Parathyroid adenoma (tissue), 2 donors: ENCODE measurements at regions not wholly inside any gene's neighbourhood (a gene's known extent, or its start where the extent isn't known, plus 50 kb on each side); places are given as distances from the start of the nearest gene placed in this dataset.
A peak's percentile ranks its signal among the peaks of the same experiment; 100 is the strongest.

ENCODE experiments used
- H2AFZ ChIP-seq: fragments of 300-600 bp; sonication (generic); one replicate; pipeline ENCODE4 v1.7.0; 2017; ENCODE audit warnings: antibody characterized with exemption, mild to moderate bottlenecking
- H3K27ac ChIP-seq: fragments of 300-600 bp; sonication (generic); one replicate; pipeline ENCODE4 v1.7.0; 2017
- H3K27me3 ChIP-seq: fragments of 300-600 bp; sonication (generic); one replicate; pipeline ENCODE4 v1.7.0; 2017; ENCODE audit warnings: low read length; ENCODE audit not compliant: control insufficient read depth, insufficient read depth
- H3K36me3 ChIP-seq: fragments of 300-600 bp; sonication (generic); one replicate; pipeline ENCODE4 v1.7.0; 2017; ENCODE audit warnings: low read length; ENCODE audit not compliant: control insufficient read depth, insufficient read depth
- H3K4me1 ChIP-seq: fragments of 300-600 bp; sonication (generic); one replicate; pipeline ENCODE4 v1.7.0; 2017; ENCODE audit warnings: control low read depth
- H3K4me2 ChIP-seq: fragments of 300-600 bp; sonication (generic); one replicate; pipeline ENCODE4 v1.7.0; 2017; ENCODE audit warnings: low read length
- H3K4me3 ChIP-seq: fragments of 300-600 bp; sonication (generic); one replicate; pipeline ENCODE4 v1.7.0; 2017; ENCODE audit warnings: low read depth, low read length
- H3K79me2 ChIP-seq: fragments of 300-600 bp; sonication (generic); one replicate; pipeline ENCODE4 v1.7.0; 2017; ENCODE audit warnings: control low read depth
- H3K9ac ChIP-seq: fragments of 300-600 bp; sonication (generic); one replicate; pipeline ENCODE4 v1.7.0; 2017; ENCODE audit warnings: mild to moderate bottlenecking
- H3K9me3 ChIP-seq: fragments of 300-600 bp; sonication (generic); one replicate; pipeline ENCODE4 v1.7.0; 2017; ENCODE audit warnings: low read length; ENCODE audit not compliant: control insufficient read depth
- TF ChIP-seq, protein P1 (sequence below): fragments of 300-600 bp; sonication (generic); IDR thresholded peaks from one replicate; pipeline ENCODE4 v1.7.0; 2017; ENCODE audit warnings: antibody characterized with exemption, mild to moderate bottlenecking
- donor health status: primary hyperparathyroidism.

DNA sequence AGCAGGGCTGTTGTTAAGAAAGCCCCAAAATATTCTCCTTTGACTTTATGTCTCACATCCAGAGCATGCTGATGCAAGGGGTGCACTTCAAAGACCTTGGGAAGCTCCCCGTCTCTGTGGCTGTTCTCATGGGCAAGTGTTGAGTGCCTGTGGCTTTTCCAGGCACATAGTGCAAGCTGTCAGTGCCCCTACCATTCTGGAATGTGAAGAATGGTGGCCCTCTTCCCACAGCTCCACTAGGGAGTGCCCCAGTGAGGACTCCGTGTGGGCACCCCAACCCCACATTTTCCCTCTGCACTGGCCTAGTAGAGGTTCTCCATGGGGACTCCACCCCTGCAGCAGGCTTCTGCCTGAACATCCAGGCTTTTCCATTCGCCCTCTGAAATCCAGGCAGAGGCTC lies 673.7 kb downstream of the HTR1B start:
- no peak overlapping the region for H3K4me3 ChIP-seq
- H3K4me2 ChIP-seq, result no peak overlapping the region
- no peaks in the 10 kb centered on the region for H3K27me3 ChIP-seq
- H3K4me1 ChIP-seq, result no peaks in the 10 kb centered on the region
- no peaks in the 10 kb centered on the region for H3K36me3 ChIP-seq
- H2AFZ ChIP-seq, result no peak overlapping the region
- H3K27ac ChIP-seq, result no peak overlapping the region
- H3K9ac ChIP-seq, result no peak overlapping the region
- H3K9me3 ChIP-seq, result no peaks in the 10 kb centered on the region
- H3K79me2 ChIP-seq, result no peaks in the 10 kb centered on the region
- TF ChIP-seq, protein P1, sequence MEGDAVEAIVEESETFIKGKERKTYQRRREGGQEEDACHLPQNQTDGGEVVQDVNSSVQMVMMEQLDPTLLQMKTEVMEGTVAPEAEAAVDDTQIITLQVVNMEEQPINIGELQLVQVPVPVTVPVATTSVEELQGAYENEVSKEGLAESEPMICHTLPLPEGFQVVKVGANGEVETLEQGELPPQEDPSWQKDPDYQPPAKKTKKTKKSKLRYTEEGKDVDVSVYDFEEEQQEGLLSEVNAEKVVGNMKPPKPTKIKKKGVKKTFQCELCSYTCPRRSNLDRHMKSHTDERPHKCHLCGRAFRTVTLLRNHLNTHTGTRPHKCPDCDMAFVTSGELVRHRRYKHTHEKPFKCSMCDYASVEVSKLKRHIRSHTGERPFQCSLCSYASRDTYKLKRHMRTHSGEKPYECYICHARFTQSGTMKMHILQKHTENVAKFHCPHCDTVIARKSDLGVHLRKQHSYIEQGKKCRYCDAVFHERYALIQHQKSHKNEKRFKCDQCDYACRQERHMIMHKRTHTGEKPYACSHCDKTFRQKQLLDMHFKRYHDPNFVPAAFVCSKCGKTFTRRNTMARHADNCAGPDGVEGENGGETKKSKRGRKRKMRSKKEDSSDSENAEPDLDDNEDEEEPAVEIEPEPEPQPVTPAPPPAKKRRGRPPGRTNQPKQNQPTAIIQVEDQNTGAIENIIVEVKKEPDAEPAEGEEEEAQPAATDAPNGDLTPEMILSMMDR, result no peak

DNA sequence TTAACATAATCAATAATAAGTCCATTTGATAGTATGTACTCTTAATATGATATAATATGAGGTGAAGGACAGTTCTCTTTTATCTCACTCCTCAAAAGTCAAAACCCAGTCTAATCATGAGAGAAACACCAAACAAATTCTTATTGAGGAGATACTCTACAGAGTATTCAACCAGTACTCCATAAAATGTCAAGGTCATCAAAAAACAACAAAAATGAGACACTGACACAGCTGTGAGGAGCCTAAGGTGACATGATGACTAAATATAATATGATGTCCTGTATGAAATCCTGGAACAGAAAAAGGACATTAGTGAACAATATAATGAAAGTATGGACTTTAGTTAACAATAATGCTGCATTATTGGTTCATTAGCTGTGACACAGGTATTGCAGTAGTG lies 675.1 kb downstream of the HTR1B start:
- Histone ChIP-seq H3K4me2 (no peak overlapping the region), H3K9ac (no peak overlapping the region), H3K4me3 (no peak overlapping the region), H3K4me1 (no peaks in the 10 kb centered on the region), H3K9me3 (no peaks in the 10 kb centered on the region), H3K36me3 (no peaks in the 10 kb centered on the region), H3K79me2 (no peaks in the 10 kb centered on the region), H3K27me3 (no peaks in the 10 kb centered on the region), H2AFZ (no peak overlapping the region), H3K27ac (no peak overlapping the region)
- TF ChIP-seq, protein P1, result no peak

DNA sequence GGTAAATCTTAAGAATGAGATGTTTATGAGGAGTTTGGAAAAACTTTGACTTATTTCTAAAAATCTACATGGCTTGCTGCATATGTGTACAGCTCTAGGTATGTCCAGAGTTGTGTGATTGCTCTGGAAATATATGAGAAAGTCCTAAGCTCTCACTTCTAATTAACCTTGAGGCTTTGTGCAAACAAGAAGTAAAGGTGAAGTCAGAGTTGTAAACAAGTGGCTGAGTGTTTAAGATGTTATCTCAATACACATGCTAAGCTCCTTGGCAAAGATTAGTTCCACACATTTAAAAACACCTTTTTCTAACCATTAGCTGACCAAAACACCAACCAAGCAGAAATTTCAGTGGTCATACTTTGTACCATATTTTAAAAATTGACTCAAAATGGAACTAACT lies 684.2 kb downstream of the HTR1B start:
- Histone ChIP-seq H3K4me3 (peak overlapping the region; percentile 5), H3K9ac (no peak overlapping the region), H3K4me2 (peak overlapping the region; percentile 22), H3K27ac (no peak overlapping the region), H3K4me1 (no peaks in the 10 kb centered on the region), H3K36me3 (no peaks in the 10 kb centered on the region), H3K79me2 (no peaks in the 10 kb centered on the region), H3K9me3 (no peaks in the 10 kb centered on the region), H2AFZ (no peak overlapping the region), H3K27me3 (no peaks in the 10 kb centered on the region)
- TF ChIP-seq, protein P1, result no peak

DNA sequence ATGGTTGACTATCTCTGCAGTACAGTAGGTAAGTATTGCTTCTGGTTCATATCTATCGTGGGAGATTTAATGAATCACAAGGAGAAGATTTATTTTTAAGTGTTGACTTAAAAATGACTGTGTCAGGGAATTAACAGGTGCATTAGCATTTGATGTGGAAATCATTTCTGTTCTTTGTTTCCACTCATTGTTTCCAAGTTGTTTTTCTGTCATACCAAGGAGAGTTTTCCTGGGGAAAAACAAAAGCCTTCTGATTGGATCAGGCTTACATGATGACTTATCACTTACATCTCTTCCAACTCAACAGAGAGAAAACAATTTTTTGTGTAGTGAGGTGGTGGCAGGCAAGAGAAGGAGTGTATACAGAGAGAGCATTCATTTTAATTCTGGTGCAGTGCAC lies 686.4 kb downstream of the HTR1B start:
- no peak overlapping the region for H3K4me2 ChIP-seq
- no peaks in the 10 kb centered on the region for H3K27me3 ChIP-seq
- H3K27ac ChIP-seq, result no peak overlapping the region
- H2AFZ ChIP-seq, result no peak overlapping the region
- H3K4me1 ChIP-seq, result no peaks in the 10 kb centered on the region
- TF ChIP-seq, protein P1, result no peak
- H3K4me3 ChIP-seq, result no peak overlapping the region
- no peak overlapping the region for H3K9ac ChIP-seq
- no peaks in the 10 kb centered on the region for H3K79me2 ChIP-seq
- H3K9me3 ChIP-seq, result no peaks in the 10 kb centered on the region
- H3K36me3 ChIP-seq, result no peaks in the 10 kb centered on the region

DNA sequence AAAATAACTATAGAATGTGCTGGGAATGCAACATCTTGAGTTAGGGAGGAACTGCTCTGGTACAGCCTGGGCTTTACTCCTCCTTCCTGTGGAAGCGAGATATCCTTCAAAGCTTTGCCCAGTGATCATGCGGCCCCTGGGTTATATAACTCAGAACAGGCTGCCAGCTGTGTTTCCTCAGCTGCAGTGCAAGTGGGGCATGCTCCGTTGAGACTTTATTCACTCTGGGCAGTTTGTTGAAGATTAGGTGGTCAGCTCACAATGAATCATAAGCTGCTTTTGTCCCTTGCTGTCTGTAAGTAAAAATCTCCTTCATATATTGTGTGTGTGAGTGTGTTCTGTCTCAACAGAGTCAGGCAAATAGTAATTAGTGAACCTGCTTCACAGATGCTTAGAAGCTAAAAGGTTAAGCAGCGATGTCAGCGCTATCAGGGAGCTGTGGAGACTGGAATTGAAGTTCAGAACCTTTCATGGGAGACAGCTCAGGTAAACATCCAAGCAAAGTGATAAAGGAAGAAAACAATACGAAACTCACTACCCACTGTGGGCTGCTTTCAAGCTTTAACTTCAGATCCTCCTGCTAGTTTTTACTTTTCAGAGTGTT lies 688.4 kb downstream of the HTR1B start:
- no peak overlapping the region for H2AFZ ChIP-seq
- no peak overlapping the region for H3K9ac ChIP-seq
- no peak overlapping the region for H3K4me2 ChIP-seq
- no peaks in the 10 kb centered on the region for H3K27me3 ChIP-seq
- H3K36me3 ChIP-seq, result no peaks in the 10 kb centered on the region
- no peak overlapping the region for H3K27ac ChIP-seq
- TF ChIP-seq, protein P1, result no peak
- H3K4me1 ChIP-seq, result no peaks in the 10 kb centered on the region
- H3K79me2 ChIP-seq, result no peaks in the 10 kb centered on the region
- no peak overlapping the region for H3K4me3 ChIP-seq
- no peaks in the 10 kb centered on the region for H3K9me3 ChIP-seq
